ENCODE measurements at regions not wholly inside any gene's neighbourhood (a gene's known extent, or its start where the extent isn't known, plus 50 kb on each side); places are given as distances from the start of the nearest gene placed in this dataset.

- CTCF ChIA-PET, result no interaction called here
- no peak for DNase-seq (ENCODE audit: low read depth, low spot score)
- POLR2A ChIA-PET, result no interaction called here
- no peak for TF ChIP-seq CTCF (IDR thresholded peaks at IDR 0.05; ENCODE audit: insufficient read depth, low read length, missing control alignments)
- no peak overlapping the region for H3K4me3 ChIP-seq (ENCODE audit: low read depth, low read length)
Observed at GRCh38 chr4:151905197-151905596, 144.4 kb upstream of the GATB start.

DNA sequence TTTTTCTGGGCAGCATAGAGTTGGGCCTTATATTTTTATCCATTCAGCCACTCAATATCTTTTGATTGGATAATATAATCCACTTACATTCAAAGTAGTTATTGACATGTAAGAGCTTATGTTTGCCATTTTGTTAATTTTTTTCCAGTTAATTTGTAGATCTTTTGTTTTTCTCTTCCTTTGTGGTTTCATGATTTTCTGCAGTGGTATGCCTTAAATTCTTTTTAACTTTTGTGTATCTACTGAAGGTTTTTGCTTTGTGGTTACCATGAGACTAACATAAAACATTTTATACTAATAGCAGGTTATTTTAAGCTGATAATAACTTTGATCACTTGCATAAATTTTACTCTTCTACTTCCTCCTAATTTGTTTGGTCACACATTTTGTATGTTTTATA lies 140.8 kb upstream of the GATB start:
- H3K4me3 ChIP-seq (ENCODE audit: low read depth, low read length), result no peak overlapping the region
- no peak for DNase-seq (ENCODE audit: low read depth, low spot score)
- ChIA-PET CTCF (interaction anchor here (1.8 kb wide), 1 partner anchor 15 kb away, joined by 3 read pairs; no protein-coding TSS in a partner anchor), POLR2A (no interaction called here)
- no peak for TF ChIP-seq CTCF (IDR thresholded peaks at IDR 0.05; ENCODE audit: insufficient read depth, low read length, missing control alignments)

DNA sequence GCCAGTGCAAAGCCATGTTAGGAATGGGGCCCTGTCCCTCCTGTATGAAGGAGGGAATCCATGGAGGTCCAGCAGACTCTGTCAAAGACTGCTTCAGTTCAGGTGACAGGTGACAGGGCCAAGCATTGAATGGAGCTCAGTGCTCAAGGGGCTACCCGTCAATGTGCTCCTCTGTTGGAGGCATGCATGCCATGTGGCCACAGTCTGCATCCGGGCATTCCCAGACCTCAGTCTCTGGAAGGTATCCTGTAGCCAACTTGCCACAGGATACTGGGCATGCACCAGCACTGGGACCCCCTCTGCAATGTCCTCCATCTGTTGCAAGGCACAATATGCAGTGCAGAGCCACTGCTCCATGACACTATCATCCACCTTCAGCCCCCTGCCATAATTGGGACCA lies 136.1 kb upstream of the GATB start:
- POLR2A ChIA-PET, result no interaction called here
- CTCF ChIA-PET, result no interaction called here
- TF ChIP-seq CTCF (IDR thresholded peaks at IDR 0.05; ENCODE audit: insufficient read depth, low read length, missing control alignments), result no peak
- no peak overlapping the region for H3K4me3 ChIP-seq (ENCODE audit: low read depth, low read length)
- no peak for DNase-seq (ENCODE audit: low read depth, low spot score)

GRCh38 chr4:151895671-151896070 lies 134.9 kb upstream of the GATB start:
- CTCF ChIA-PET, result no interaction called here
- POLR2A ChIA-PET, result no interaction called here
- no peak for TF ChIP-seq CTCF (IDR thresholded peaks at IDR 0.05; ENCODE audit: insufficient read depth, low read length, missing control alignments)
- H3K4me3 ChIP-seq (ENCODE audit: low read depth, low read length), result no peak overlapping the region
- no peak for DNase-seq (ENCODE audit: low read depth, low spot score)

DNA sequence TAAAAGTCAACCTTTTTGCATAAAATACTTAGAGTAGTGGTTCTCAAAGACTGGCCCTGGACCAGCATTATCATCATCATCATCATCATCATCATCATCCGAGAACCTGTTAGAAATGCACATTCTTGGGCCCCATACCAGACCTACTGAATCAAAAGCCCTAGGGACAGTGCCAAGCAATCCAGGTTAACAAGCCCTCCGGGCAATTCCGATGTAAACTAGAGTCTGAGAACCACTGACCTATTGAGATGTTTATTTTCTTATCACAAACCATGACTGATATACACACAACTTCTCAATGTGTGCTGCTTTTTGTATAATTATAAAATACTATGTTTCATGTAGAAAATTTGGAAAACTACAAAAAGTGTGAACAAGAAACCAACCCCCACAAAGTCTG lies 133.4 kb upstream of the GATB start:
- TF ChIP-seq CTCF (IDR thresholded peaks at IDR 0.05; ENCODE audit: insufficient read depth, low read length, missing control alignments), result no peak
- ChIA-PET CTCF (no interaction called here), POLR2A (no interaction called here)
- DNase-seq (ENCODE audit: low read depth, low spot score), result no peak
- no peak overlapping the region for H3K4me3 ChIP-seq (ENCODE audit: low read depth, low read length)

- CTCF ChIA-PET, result no interaction called here
- POLR2A ChIA-PET, result no interaction called here
- no peak for TF ChIP-seq CTCF (IDR thresholded peaks at IDR 0.05; ENCODE audit: insufficient read depth, low read length, missing control alignments)
- no peak overlapping the region for H3K4me3 ChIP-seq (ENCODE audit: low read depth, low read length)
- no peak for DNase-seq (ENCODE audit: low read depth, low spot score)
Observed at GRCh38 chr4:151888367-151888866, 127.6 kb upstream of the GATB start.
